HEK293 (cell line): ENCODE measurements at regions not wholly inside any gene's neighbourhood (a gene's known extent, or its start where the extent isn't known, plus 50 kb on each side); places are given as distances from the start of the nearest gene placed in this dataset.
"Not testable (repeated sequence)": the region's sequence is repeated elsewhere in the genome, so short reads cannot be mapped to it uniquely, and the experiment has no call there.

Experiments
- CTCF ChIA-PET: fragments of 350-600 bp; formaldehyde crosslinking; extraction: SDS; loops from one replicate; lab custom pipeline; 2021; ENCODE audit warnings: antibody characterized with exemption; lab: Yijun Ruan, JAX
- POLR2A ChIA-PET: fragments of 300-600 bp; formaldehyde crosslinking; extraction: SDS; loops from one replicate; lab custom pipeline; 2020; ENCODE audit warnings: antibody characterized with exemption, inconsistent platforms; lab: Yijun Ruan, JAX
- H3K27ac ChIP-seq: fragments of 200-500 bp; sonication (Bioruptor generic); 2 replicates; pipeline ENCODE4 v1.5.1; 2014; ENCODE audit warnings: low read depth, low read length, control low read depth, inconsistent platforms; ENCODE audit errors: extremely low read depth
- H3K36me3 ChIP-seq, 2 experiments: fragments of 200-500 bp in 1 of 2; sonication (Bioruptor generic) in 1 of 2; 1 replicate in 1 of 2; 2 replicates in 1 of 2; pipeline ENCODE4 v1.5.1; 2014 to 2017; ENCODE audit warnings: inconsistent platforms in 2 of 2, low read length in 2 of 2; ENCODE audit not compliant: control insufficient read depth in 2 of 2, insufficient read depth in 1 of 2
- H3K4me1 ChIP-seq: fragments of 200-500 bp; sonication (Bioruptor generic); 2 replicates; pipeline ENCODE4 v1.5.1; 2014; ENCODE audit warnings: mild to moderate bottlenecking, low read length, inconsistent platforms; ENCODE audit not compliant: control insufficient read depth, insufficient read depth
- H3K4me3 ChIP-seq: 2 replicates; pipeline ENCODE4 v1.5.1; 2011; ENCODE audit warnings: low read depth, mild to moderate bottlenecking, control low read depth, low read length, moderate library complexity
- H3K9me3 ChIP-seq: fragments of 200-500 bp; sonication (Bioruptor generic); 2 replicates; pipeline ENCODE4 v1.5.1; 2014; ENCODE audit warnings: low read depth, low read length, inconsistent platforms; ENCODE audit not compliant: control insufficient read depth, insufficient read depth
- BCL11B ChIP-seq: fragments of 450-650 bp; formaldehyde crosslinking; IDR thresholded peaks from 2 replicates; pipeline ENCODE4 v1.5.1; 2016; ENCODE audit warnings: low read depth, missing biosample characterization, missing genetic modification characterization
- EGR2 ChIP-seq: fragments of 450-650 bp; formaldehyde crosslinking; IDR thresholded peaks from 2 replicates; pipeline ENCODE4 v1.5.1; 2016; ENCODE audit warnings: low read depth, missing biosample characterization, missing genetic modification characterization
- GLI4 ChIP-seq: fragments of 450-650 bp; formaldehyde crosslinking; IDR thresholded peaks from 2 replicates; pipeline ENCODE4 v1.5.1; 2016; ENCODE audit warnings: missing biosample characterization, missing genetic modification characterization
- GLIS1 ChIP-seq: fragments of 450-650 bp; formaldehyde crosslinking; IDR thresholded peaks from 2 replicates; pipeline ENCODE4 v1.5.1; 2016; ENCODE audit warnings: missing biosample characterization, missing genetic modification characterization
- PRDM4 ChIP-seq: fragments of 450-650 bp; formaldehyde crosslinking; IDR thresholded peaks from 2 replicates; pipeline ENCODE4 v1.5.1; 2017; ENCODE audit warnings: missing biosample characterization, missing genetic modification characterization
- SCRT1 ChIP-seq: fragments of 450-650 bp; formaldehyde crosslinking; IDR thresholded peaks from 2 replicates; pipeline ENCODE4 v1.5.1; 2016; ENCODE audit warnings: missing biosample characterization, missing genetic modification characterization, borderline replicate concordance
- SP3 ChIP-seq: fragments of 450-650 bp; formaldehyde crosslinking; IDR thresholded peaks from 2 replicates; pipeline ENCODE4 v1.5.1; 2016; ENCODE audit warnings: missing biosample characterization, missing genetic modification characterization
- ZFHX2 ChIP-seq: fragments of 450-650 bp; formaldehyde crosslinking; conservative IDR thresholded peaks from 2 replicates; pipeline ENCODE4 v1.5.1; 2016; ENCODE audit warnings: missing biosample characterization, missing genetic modification characterization
- ZIC2 ChIP-seq: fragments of 450-650 bp; formaldehyde crosslinking; IDR thresholded peaks from 2 replicates; pipeline ENCODE4 v1.5.1; 2016; ENCODE audit warnings: missing biosample characterization, missing genetic modification characterization
- ZNF114 ChIP-seq: fragments of 450-650 bp; formaldehyde crosslinking; IDR thresholded peaks from 2 replicates; pipeline ENCODE4 v1.5.0; 2017; ENCODE audit warnings: missing biosample characterization, missing genetic modification characterization
- ZNF140 ChIP-seq: fragments of 450-650 bp; formaldehyde crosslinking; IDR thresholded peaks from 2 replicates; pipeline ENCODE4 v1.5.1; 2016; ENCODE audit warnings: missing biosample characterization, missing genetic modification characterization
- ZNF146 ChIP-seq: fragments of 450-650 bp; formaldehyde crosslinking; IDR thresholded peaks from 2 replicates; pipeline ENCODE4 v1.5.1; 2016; ENCODE audit warnings: missing biosample characterization, missing genetic modification characterization
- ZNF174 ChIP-seq: fragments of 450-650 bp; formaldehyde crosslinking; IDR thresholded peaks from 2 replicates; pipeline ENCODE4 v1.5.0; 2017; ENCODE audit warnings: missing biosample characterization, mild to moderate bottlenecking, missing genetic modification characterization
- ZNF211 ChIP-seq: fragments of 450-650 bp; formaldehyde crosslinking; IDR thresholded peaks from 2 replicates; pipeline ENCODE4 v1.5.1; 2016; ENCODE audit warnings: low read depth, missing biosample characterization, missing genetic modification characterization
- ZNF221 ChIP-seq: fragments of 450-650 bp; formaldehyde crosslinking; IDR thresholded peaks from 2 replicates; pipeline ENCODE4 v1.5.1; 2017; ENCODE audit warnings: missing biosample characterization, missing genetic modification characterization, borderline replicate concordance
- ZNF292 ChIP-seq: fragments of 450-650 bp; formaldehyde crosslinking; IDR thresholded peaks from 2 replicates; pipeline ENCODE4 v1.5.1; 2016; ENCODE audit warnings: low read depth, missing biosample characterization, missing genetic modification characterization, borderline replicate concordance
- ZNF311 ChIP-seq: fragments of 450-650 bp; formaldehyde crosslinking; IDR thresholded peaks from 2 replicates; pipeline ENCODE4 v1.5.1; 2017; ENCODE audit warnings: missing biosample characterization, missing genetic modification characterization, borderline replicate concordance
- ZNF354C ChIP-seq: fragments of 450-650 bp; formaldehyde crosslinking; IDR thresholded peaks from 2 replicates; pipeline ENCODE4 v1.5.1; 2016; ENCODE audit warnings: missing biosample characterization, missing genetic modification characterization, low read depth, borderline replicate concordance
- ZNF394 ChIP-seq: fragments of 450-650 bp; formaldehyde crosslinking; IDR thresholded peaks from 2 replicates; pipeline ENCODE4 v1.5.1; 2016; ENCODE audit warnings: missing biosample characterization, missing genetic modification characterization, mild to moderate bottlenecking, moderate library complexity, borderline replicate concordance
- ZNF580 ChIP-seq: fragments of 450-650 bp; formaldehyde crosslinking; IDR thresholded peaks from 2 replicates; pipeline ENCODE4 v1.5.1; 2016; ENCODE audit warnings: missing biosample characterization, missing genetic modification characterization
- ZNF610 ChIP-seq: fragments of 450-650 bp; formaldehyde crosslinking; IDR thresholded peaks from 2 replicates; pipeline ENCODE4 v1.5.1; 2016; ENCODE audit warnings: missing biosample characterization, missing genetic modification characterization, borderline replicate concordance
- ZNF621 ChIP-seq: fragments of 450-650 bp; formaldehyde crosslinking; IDR thresholded peaks from 2 replicates; pipeline ENCODE4 v1.5.1; 2017; ENCODE audit warnings: missing biosample characterization, missing genetic modification characterization
- ZNF626 ChIP-seq: fragments of 450-650 bp; sonication (Bioruptor Pico); formaldehyde crosslinking; IDR thresholded peaks from 2 replicates; pipeline ENCODE4 v1.5.1; 2018; ENCODE audit warnings: missing biosample characterization, missing genetic modification characterization, inconsistent platforms
- ZNF791 ChIP-seq: fragments of 450-650 bp; formaldehyde crosslinking; IDR thresholded peaks from 2 replicates; pipeline ENCODE4 v1.5.1; 2016; ENCODE audit warnings: missing biosample characterization, missing genetic modification characterization
- ZSCAN4 ChIP-seq: fragments of 450-650 bp; formaldehyde crosslinking; IDR thresholded peaks from 2 replicates; pipeline ENCODE4 v1.5.1; 2017; ENCODE audit warnings: missing biosample characterization, missing genetic modification characterization

- no peak for TF ChIP-seq PRDM4 (tag by site-specific recombination)
- TF ChIP-seq ZNF211 = no peak
- TF ChIP-seq SP3 = no peak
- no peak for TF ChIP-seq ZNF354C (tag by site-specific recombination)
- TF ChIP-seq ZNF221 (tag by site-specific recombination) = no peak
These were observed 114.8 kb downstream of the ARL4C start (continued) for GRCh38 chr2:234382131-234382530.

- H3K4me1 ChIP-seq, H3K4me3 ChIP-seq, H3K27ac ChIP-seq, H3K36me3 ChIP-seq, H3K9me3 ChIP-seq: not testable (repeated sequence)
- peak; percentile 75 for TF ChIP-seq ZNF146
- peak; percentile 69 for TF ChIP-seq ZNF580 (tag by site-specific recombination)
- ChIA-PET CTCF (interaction anchor here (1.0 kb wide), 1 partner anchor 10 kb away, joined by 3 read pairs; no protein-coding TSS in a partner anchor), POLR2A (interaction anchor here (0.7 kb wide), 1 partner anchor 279 kb away, joined by 4 read pairs; no protein-coding TSS in a partner anchor)
These were observed 117.9 kb downstream of the ARL4C start for GRCh38 chr2:234378958-234379357.

GRCh38 chr2:234378440-234378839 lies 118.4 kb downstream of the ARL4C start:
- Histone ChIP-seq H3K36me3 (no peaks in the 10 kb centered on the region), H3K4me3 (no peak overlapping the region)
- POLR2A ChIA-PET = no interaction called here
- TF ChIP-seq ZNF791 (tag by site-specific recombination) = no peak
- TF ChIP-seq ZIC2 (tag by site-specific recombination) = no peak
- TF ChIP-seq ZNF621 = no peak
- TF ChIP-seq ZNF311 = no peak
- no peak for TF ChIP-seq GLI4 (tag by site-specific recombination)
- TF ChIP-seq, all 188 proteins: peak for 0
- Histone ChIP-seq H3K9me3 (no peaks in the 10 kb centered on the region), H3K27ac (no peak overlapping the region), H3K4me1 (no peaks in the 10 kb centered on the region)
- CTCF ChIA-PET = interaction anchor here (1.0 kb wide), 1 partner anchor 9 kb away, joined by 3 read pairs; no protein-coding TSS in a partner anchor

- Histone ChIP-seq H3K4me3 (no peak overlapping the region), H3K4me1 (no peaks in the 10 kb centered on the region), H3K36me3 (no peaks in the 10 kb centered on the region), H3K27ac (no peak overlapping the region), H3K9me3 (no peaks in the 10 kb centered on the region)
- ChIA-PET CTCF (interaction anchor here (0.6 to 1.0 kb wide), 3 partner anchors 9 to 686 kb away, joined by 3 to 6 read pairs (median 3); no protein-coding TSS in a partner anchor), POLR2A (no interaction called here)
- no peak for TF ChIP-seq SCRT1 (tag by site-specific recombination)
- no peak for TF ChIP-seq BCL11B (tag by site-specific recombination)
- no peak for TF ChIP-seq ZNF292 (tag by site-specific recombination)
- no peak for TF ChIP-seq ZNF610 (tag by site-specific recombination)
- TF ChIP-seq ZNF114 (tag by site-specific recombination) = no peak
- TF ChIP-seq ZNF140 = no peak
- no peak for TF ChIP-seq ZFHX2
- TF ChIP-seq ZNF174 (tag by site-specific recombination) = no peak
- no peak for TF ChIP-seq ZNF626 (tag by site-specific recombination)
- no peak for TF ChIP-seq ZSCAN4 (tag by site-specific recombination)
- TF ChIP-seq GLIS1 = no peak
- no peak for TF ChIP-seq ZNF221 (tag by site-specific recombination)
- TF ChIP-seq ZNF394 (tag by site-specific recombination) = no peak
- no peak for TF ChIP-seq EGR2 (tag by site-specific recombination)
These were observed 119.0 kb downstream of the ARL4C start for GRCh38 chr2:234377761-234378391.
